ENCODE measurements at regions not wholly inside any gene's neighbourhood (a gene's known extent, or its start where the extent isn't known, plus 50 kb on each side); places are given as distances from the start of the nearest gene placed in this dataset.

GRCh38 chr5:75993643-75994520 lies 89.3 kb upstream of the SV2C start:
- no peaks in the 10 kb centered on the region for H3K9me3 ChIP-seq
- no peak for DNase-seq
- no peak overlapping the region for H3K27ac ChIP-seq
- no peaks in the 10 kb centered on the region for H3K4me1 ChIP-seq
- no peaks in the 10 kb centered on the region for H3K27me3 ChIP-seq (ENCODE audit: insufficient read depth in 3 of 3, low read length in 2 of 3)
- H3K36me3 ChIP-seq (ENCODE audit: insufficient read depth in 1 of 2, low read depth in 1 of 2): no peaks in the 10 kb centered on the region
- WGBS, 3 donors: 33 to 34% (median 33%) methylated on average over 5 of the region's 5 CpGs
- TF ChIP-seq CTCF (IDR thresholded peaks at IDR 0.05): no peak
- H3K4me3 ChIP-seq: no peak overlapping the region
- ATAC-seq: no peak
- intact Hi-C loops (cut with DNase I): no loop called here

GRCh38 chr5:75993183-75993582 lies 90.0 kb upstream of the SV2C start:
- ATAC-seq (no peak), DNase-seq (no peak)
- H3K27me3 ChIP-seq (ENCODE audit: insufficient read depth in 3 of 3, low read length in 2 of 3): no peaks in the 10 kb centered on the region
- no peaks in the 10 kb centered on the region for H3K36me3 ChIP-seq (ENCODE audit: insufficient read depth in 1 of 2, low read depth in 1 of 2)
- no peak for TF ChIP-seq CTCF (IDR thresholded peaks at IDR 0.05)
- no peak overlapping the region for H3K27ac ChIP-seq
- intact Hi-C loops (cut with DNase I): no loop called here
- WGBS, 3 donors: 18 to 33% (median 20%) methylated on average over 6 of the region's 6 CpGs
- H3K4me3 ChIP-seq: no peak overlapping the region
- no peaks in the 10 kb centered on the region for H3K9me3 ChIP-seq
- no peaks in the 10 kb centered on the region for H3K4me1 ChIP-seq

GRCh38 chr5:75992753-75993152 lies 90.4 kb upstream of the SV2C start:
- no peaks in the 10 kb centered on the region for H3K27me3 ChIP-seq (ENCODE audit: insufficient read depth in 3 of 3, low read length in 2 of 3)
- ATAC-seq: no peak
- DNase-seq: no peak
- TF ChIP-seq CTCF (IDR thresholded peaks at IDR 0.05): no peak
- H3K36me3 ChIP-seq (ENCODE audit: insufficient read depth in 1 of 2, low read depth in 1 of 2): no peaks in the 10 kb centered on the region
- no peak overlapping the region for H3K4me3 ChIP-seq
- no peaks in the 10 kb centered on the region for H3K9me3 ChIP-seq
- H3K27ac ChIP-seq: no peak overlapping the region
- no peaks in the 10 kb centered on the region for H3K4me1 ChIP-seq
- intact Hi-C loops (cut with DNase I): no loop called here

- H3K36me3 ChIP-seq (ENCODE audit: insufficient read depth in 1 of 2, low read depth in 1 of 2): no peaks in the 10 kb centered on the region
- intact Hi-C loops (cut with DNase I): no loop called here
- H3K4me1 ChIP-seq: no peaks in the 10 kb centered on the region
- H3K4me3 ChIP-seq: no peak overlapping the region
- ATAC-seq (no peak), DNase-seq (no peak)
- no peaks in the 10 kb centered on the region for H3K27me3 ChIP-seq (ENCODE audit: insufficient read depth in 3 of 3, low read length in 2 of 3)
- WGBS, 3 donors: 38 to 39% (median 38%) methylated on average over 3 of the region's 3 CpGs
- H3K27ac ChIP-seq: no peak overlapping the region
- no peaks in the 10 kb centered on the region for H3K9me3 ChIP-seq
- no peak for TF ChIP-seq CTCF (IDR thresholded peaks at IDR 0.05)
Observed at GRCh38 chr5:75985077-75985476, 98.1 kb upstream of the SV2C start.

GRCh38 chr5:75975496-75975895 lies 107.7 kb upstream of the SV2C start:
- WGBS, 3 donors: 64 to 68% (median 64%) methylated on average over 5 of the region's 5 CpGs
- H3K27ac ChIP-seq: no peak overlapping the region
- H3K36me3 ChIP-seq (ENCODE audit: insufficient read depth in 1 of 2, low read depth in 1 of 2): no peaks in the 10 kb centered on the region
- H3K9me3 ChIP-seq: no peaks in the 10 kb centered on the region
- no peak for TF ChIP-seq CTCF (IDR thresholded peaks at IDR 0.05)
- no peaks in the 10 kb centered on the region for H3K4me1 ChIP-seq
- H3K4me3 ChIP-seq: no peak overlapping the region
- H3K27me3 ChIP-seq (ENCODE audit: insufficient read depth in 3 of 3, low read length in 2 of 3): no peaks in the 10 kb centered on the region
- intact Hi-C loops (cut with DNase I): no loop called here
- no peak for DNase-seq
- no peak for ATAC-seq

Measured in psoas muscle (tissue), 7 donors.